ENCODE measurements at regions not wholly inside any gene's neighbourhood (a gene's known extent, or its start where the extent isn't known, plus 50 kb on each side); places are given as distances from the start of the nearest gene placed in this dataset.

DNA sequence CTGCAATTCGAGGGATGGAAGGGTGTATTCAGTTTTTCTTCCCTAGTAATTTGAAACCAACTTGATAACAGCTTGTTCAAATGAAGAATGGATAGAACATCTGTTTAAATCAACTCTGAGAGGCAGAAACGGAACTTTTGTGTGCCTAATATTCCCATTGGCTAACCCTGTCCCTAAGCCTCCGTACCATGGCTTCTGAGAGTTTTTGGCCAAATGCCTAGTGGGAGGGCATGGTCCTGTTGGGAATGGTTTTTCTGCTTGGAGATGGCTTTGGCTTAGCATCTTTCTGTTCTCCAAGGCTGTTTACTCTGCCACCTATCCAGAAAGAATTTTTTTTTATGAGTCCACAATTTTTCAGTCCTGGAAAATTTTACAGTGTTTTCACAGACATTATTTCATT, 126.7 kb upstream of the MLIP start:
- TF ChIP-seq EZH2phosphoT487 (IDR thresholded peaks at IDR 0.05; ENCODE audit: borderline replicate concordance) (no peak), POLR2A (IDR thresholded peaks at IDR 0.05; ENCODE audit: borderline replicate concordance, extremely low read depth, insufficient read depth, insufficient read length) (no peak), EZH2 (IDR thresholded peaks at IDR 0.05) (no peak), CEBPB (IDR thresholded peaks at IDR 0.05; ENCODE audit: low read depth) (no peak), POLR2AphosphoS5 (IDR thresholded peaks at IDR 0.05; ENCODE audit: low read depth, low read length) (no peak), YY1 (IDR thresholded peaks at IDR 0.05; ENCODE audit: extremely low read depth, insufficient replicate concordance, low read depth, low read length) (no peak), ZNF274 (IDR thresholded peaks at IDR 0.05; ENCODE audit: low read depth, low read length) (no peak), SP1 (IDR thresholded peaks at IDR 0.05; ENCODE audit: low read depth) (no peak), ELF1 (IDR thresholded peaks at IDR 0.05; ENCODE audit: borderline replicate concordance, low read depth) (no peak), TCF7L2 (IDR thresholded peaks at IDR 0.05; ENCODE audit: borderline replicate concordance, extremely low read depth, insufficient read depth, insufficient read length) (no peak)
- TF ChIP-seq, protein P1, sequence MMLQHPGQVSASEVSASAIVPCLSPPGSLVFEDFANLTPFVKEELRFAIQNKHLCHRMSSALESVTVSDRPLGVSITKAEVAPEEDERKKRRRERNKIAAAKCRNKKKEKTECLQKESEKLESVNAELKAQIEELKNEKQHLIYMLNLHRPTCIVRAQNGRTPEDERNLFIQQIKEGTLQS (IDR thresholded peaks at IDR 0.05) = no peak
- TF ChIP-seq, protein P2, sequence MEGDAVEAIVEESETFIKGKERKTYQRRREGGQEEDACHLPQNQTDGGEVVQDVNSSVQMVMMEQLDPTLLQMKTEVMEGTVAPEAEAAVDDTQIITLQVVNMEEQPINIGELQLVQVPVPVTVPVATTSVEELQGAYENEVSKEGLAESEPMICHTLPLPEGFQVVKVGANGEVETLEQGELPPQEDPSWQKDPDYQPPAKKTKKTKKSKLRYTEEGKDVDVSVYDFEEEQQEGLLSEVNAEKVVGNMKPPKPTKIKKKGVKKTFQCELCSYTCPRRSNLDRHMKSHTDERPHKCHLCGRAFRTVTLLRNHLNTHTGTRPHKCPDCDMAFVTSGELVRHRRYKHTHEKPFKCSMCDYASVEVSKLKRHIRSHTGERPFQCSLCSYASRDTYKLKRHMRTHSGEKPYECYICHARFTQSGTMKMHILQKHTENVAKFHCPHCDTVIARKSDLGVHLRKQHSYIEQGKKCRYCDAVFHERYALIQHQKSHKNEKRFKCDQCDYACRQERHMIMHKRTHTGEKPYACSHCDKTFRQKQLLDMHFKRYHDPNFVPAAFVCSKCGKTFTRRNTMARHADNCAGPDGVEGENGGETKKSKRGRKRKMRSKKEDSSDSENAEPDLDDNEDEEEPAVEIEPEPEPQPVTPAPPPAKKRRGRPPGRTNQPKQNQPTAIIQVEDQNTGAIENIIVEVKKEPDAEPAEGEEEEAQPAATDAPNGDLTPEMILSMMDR (IDR thresholded peaks at IDR 0.05 in 2 of 3, conservative IDR thresholded peaks at IDR 0.05 in 1 of 3; ENCODE audit: borderline replicate concordance in 1 of 3, insufficient read depth in 1 of 3, low read depth in 2 of 3, low read length in 2 of 3) = no peak
- TF ChIP-seq, protein P3, sequence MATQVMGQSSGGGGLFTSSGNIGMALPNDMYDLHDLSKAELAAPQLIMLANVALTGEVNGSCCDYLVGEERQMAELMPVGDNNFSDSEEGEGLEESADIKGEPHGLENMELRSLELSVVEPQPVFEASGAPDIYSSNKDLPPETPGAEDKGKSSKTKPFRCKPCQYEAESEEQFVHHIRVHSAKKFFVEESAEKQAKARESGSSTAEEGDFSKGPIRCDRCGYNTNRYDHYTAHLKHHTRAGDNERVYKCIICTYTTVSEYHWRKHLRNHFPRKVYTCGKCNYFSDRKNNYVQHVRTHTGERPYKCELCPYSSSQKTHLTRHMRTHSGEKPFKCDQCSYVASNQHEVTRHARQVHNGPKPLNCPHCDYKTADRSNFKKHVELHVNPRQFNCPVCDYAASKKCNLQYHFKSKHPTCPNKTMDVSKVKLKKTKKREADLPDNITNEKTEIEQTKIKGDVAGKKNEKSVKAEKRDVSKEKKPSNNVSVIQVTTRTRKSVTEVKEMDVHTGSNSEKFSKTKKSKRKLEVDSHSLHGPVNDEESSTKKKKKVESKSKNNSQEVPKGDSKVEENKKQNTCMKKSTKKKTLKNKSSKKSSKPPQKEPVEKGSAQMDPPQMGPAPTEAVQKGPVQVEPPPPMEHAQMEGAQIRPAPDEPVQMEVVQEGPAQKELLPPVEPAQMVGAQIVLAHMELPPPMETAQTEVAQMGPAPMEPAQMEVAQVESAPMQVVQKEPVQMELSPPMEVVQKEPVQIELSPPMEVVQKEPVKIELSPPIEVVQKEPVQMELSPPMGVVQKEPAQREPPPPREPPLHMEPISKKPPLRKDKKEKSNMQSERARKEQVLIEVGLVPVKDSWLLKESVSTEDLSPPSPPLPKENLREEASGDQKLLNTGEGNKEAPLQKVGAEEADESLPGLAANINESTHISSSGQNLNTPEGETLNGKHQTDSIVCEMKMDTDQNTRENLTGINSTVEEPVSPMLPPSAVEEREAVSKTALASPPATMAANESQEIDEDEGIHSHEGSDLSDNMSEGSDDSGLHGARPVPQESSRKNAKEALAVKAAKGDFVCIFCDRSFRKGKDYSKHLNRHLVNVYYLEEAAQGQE (IDR thresholded peaks at IDR 0.05; ENCODE audit: low read depth) = no peak
- TF ChIP-seq, protein P4, sequence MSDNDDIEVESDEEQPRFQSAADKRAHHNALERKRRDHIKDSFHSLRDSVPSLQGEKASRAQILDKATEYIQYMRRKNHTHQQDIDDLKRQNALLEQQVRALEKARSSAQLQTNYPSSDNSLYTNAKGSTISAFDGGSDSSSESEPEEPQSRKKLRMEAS (IDR thresholded peaks at IDR 0.05) = no peak
